Brain microvascular endothelial cell (primary cell): ENCODE measurements at regions not wholly inside any gene's neighbourhood (a gene's known extent, or its start where the extent isn't known, plus 50 kb on each side); places are given as distances from the start of the nearest gene placed in this dataset.

Experiments
- DNase-seq: peaks from one replicate; pipeline ENCODE4 v3.0.0-alpha.2; 2020
- H3K27ac ChIP-seq: fragments of 250-450 bp; sonication (Bioruptor Pico); 2 replicates; pipeline ENCODE4 v1.5.1; 2020; ENCODE audit warnings: mild to moderate bottlenecking, moderate library complexity
- H3K27me3 ChIP-seq: fragments of 250-450 bp; sonication (Bioruptor Pico); replicated peaks from 2 replicates; pipeline ENCODE4 v1.5.1; 2020; ENCODE audit warnings: mild to moderate bottlenecking
- H3K36me3 ChIP-seq: fragments of 250-450 bp; sonication (Bioruptor Pico); replicated peaks from 2 replicates; pipeline ENCODE4 v1.5.1; 2020; ENCODE audit warnings: mild to moderate bottlenecking
- H3K4me3 ChIP-seq: 2 replicates; pipeline ENCODE4 v1.5.1; 2011; ENCODE audit warnings: low read depth, mild to moderate bottlenecking, control low read depth, low read length, moderate library complexity
- in situ Hi-C: cut with HindIII; loops from 2 replicates; pipeline ENCODE4 v1.10.0; 2017; ENCODE audit warnings: low sequenced_read_pairs, low pct_ligation_motif_present
- TF ChIP-seq, protein P1 (sequence below): IDR thresholded peaks from 2 replicates; pipeline ENCODE4 v1.5.1; 2011; ENCODE audit warnings: low read depth, mild to moderate bottlenecking, moderate library complexity, low read length, control low read depth, inconsistent platforms; ENCODE audit errors: missing control alignments

DNA sequence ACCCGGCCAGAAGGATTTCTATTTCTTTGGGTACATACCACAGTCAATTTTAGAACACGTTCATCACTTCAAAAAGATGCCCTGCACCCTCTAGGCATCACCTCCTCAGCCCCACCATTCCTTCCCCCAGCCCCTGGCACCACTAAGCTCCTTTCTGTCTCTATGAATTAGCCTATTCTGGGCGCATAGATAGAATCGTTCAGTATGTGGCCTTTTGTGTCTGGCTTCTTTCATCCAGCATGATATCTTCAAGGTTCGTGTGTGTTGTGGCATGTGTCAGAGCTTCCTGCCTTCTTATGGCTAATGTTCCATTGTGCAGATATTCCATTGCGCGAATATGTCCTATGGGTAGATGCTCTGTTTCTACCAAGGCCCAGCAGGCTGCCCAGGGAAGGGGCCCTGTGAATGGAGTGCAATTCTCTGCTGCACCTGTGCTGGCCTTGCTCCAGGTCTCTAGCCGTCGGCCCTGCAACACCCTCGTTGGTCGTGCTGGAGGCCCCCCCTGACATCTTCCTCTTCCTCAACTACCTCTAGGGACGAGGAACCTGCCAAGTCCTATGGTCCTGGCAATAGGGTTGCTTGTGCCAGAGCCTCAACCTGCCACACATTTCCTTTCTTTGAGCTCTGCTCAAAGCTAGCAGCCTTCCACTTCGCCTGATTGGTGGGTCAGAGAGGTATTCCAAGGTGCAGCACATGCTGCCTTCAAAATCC is 113.5 kb downstream of the RIPK4 start:
- Histone ChIP-seq H3K4me3 (no peak overlapping the region), H3K27ac (no peak overlapping the region), H3K36me3 (no peaks in the 10 kb centered on the region), H3K27me3 (no peaks in the 10 kb centered on the region)
- no peak for DNase-seq
- in situ Hi-C loops: no loop called here
- TF ChIP-seq, protein P1, sequence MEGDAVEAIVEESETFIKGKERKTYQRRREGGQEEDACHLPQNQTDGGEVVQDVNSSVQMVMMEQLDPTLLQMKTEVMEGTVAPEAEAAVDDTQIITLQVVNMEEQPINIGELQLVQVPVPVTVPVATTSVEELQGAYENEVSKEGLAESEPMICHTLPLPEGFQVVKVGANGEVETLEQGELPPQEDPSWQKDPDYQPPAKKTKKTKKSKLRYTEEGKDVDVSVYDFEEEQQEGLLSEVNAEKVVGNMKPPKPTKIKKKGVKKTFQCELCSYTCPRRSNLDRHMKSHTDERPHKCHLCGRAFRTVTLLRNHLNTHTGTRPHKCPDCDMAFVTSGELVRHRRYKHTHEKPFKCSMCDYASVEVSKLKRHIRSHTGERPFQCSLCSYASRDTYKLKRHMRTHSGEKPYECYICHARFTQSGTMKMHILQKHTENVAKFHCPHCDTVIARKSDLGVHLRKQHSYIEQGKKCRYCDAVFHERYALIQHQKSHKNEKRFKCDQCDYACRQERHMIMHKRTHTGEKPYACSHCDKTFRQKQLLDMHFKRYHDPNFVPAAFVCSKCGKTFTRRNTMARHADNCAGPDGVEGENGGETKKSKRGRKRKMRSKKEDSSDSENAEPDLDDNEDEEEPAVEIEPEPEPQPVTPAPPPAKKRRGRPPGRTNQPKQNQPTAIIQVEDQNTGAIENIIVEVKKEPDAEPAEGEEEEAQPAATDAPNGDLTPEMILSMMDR: no peak

- H3K4me3 ChIP-seq: no peak overlapping the region
- in situ Hi-C loops: no loop called here
- H3K27me3 ChIP-seq: no peaks in the 10 kb centered on the region
- TF ChIP-seq, protein P1: peak; percentile 3
- no peak overlapping the region for H3K27ac ChIP-seq
- DNase-seq: no peak
- no peaks in the 10 kb centered on the region for H3K36me3 ChIP-seq
Observed at GRCh38 chr21:41651830-41652229, 115.0 kb downstream of the RIPK4 start.

GRCh38 chr21:41651406-41651805 is 115.4 kb downstream of the RIPK4 start:
- in situ Hi-C loops: no loop called here
- Histone ChIP-seq H3K27ac (no peak overlapping the region), H3K36me3 (no peaks in the 10 kb centered on the region), H3K4me3 (no peak overlapping the region), H3K27me3 (no peaks in the 10 kb centered on the region)
- TF ChIP-seq, protein P1: no peak
- no peak for DNase-seq

- DNase-seq: no peak
- H3K27me3 ChIP-seq: no peaks in the 10 kb centered on the region
- TF ChIP-seq, protein P1: no peak
- H3K36me3 ChIP-seq: no peaks in the 10 kb centered on the region
- no peak overlapping the region for H3K27ac ChIP-seq
- in situ Hi-C loops: no loop called here
- H3K4me3 ChIP-seq: no peak overlapping the region
Observed at GRCh38 chr21:41650526-41651145, 116.2 kb downstream of the RIPK4 start.

DNA sequence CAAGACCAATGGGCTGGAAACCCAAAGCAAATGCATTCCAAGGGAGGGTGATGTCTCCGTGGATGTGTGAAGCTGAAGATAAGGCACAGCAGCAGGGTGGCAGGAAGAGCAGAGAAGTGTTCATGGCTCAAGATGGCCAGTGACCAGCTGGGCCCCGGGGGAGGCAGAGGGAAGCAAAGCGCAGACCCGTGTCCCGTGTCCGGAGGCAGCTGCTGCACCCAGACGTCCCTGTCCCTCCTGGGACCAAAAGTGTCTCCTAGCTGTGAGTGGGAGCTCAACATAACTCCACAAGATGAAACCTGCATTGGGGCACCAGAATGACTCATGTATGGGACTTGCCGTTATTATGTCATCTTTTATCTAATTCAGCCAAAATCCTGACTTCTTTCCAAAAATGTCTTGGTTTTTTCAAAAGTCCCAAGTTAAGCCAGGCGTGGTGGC is 118.2 kb downstream of the RIPK4 start:
- TF ChIP-seq, protein P1: no peak
- Histone ChIP-seq H3K4me3 (no peak overlapping the region), H3K36me3 (no peaks in the 10 kb centered on the region), H3K27ac (peak overlapping the region; percentile 33), H3K27me3 (no peaks in the 10 kb centered on the region)
- in situ Hi-C loops: no loop called here
- peak; percentile 57 for DNase-seq
